Endodermal cell (in vitro differentiated cells): ENCODE measurements at regions not wholly inside any gene's neighbourhood (a gene's known extent, or its start where the extent isn't known, plus 50 kb on each side); places are given as distances from the start of the nearest gene placed in this dataset.

Experiments
- DNase-seq: peaks from one replicate; pipeline ENCODE4 v3.0.0-alpha.2; 2017
- H3K27ac ChIP-seq: 2 replicates; pipeline ENCODE4 v1.5.1; 2013; ENCODE audit warnings: mild to moderate bottlenecking, low read depth, low read length, moderate library complexity
- H3K27me3 ChIP-seq: 2 replicates; pipeline ENCODE4 v1.6.1; 2013; ENCODE audit warnings: mild to moderate bottlenecking, low read length, moderate library complexity; ENCODE audit not compliant: insufficient read depth, control insufficient read depth, poor library complexity, severe bottlenecking
- H3K36me3 ChIP-seq: 2 replicates; pipeline ENCODE4 v1.7.0; 2013; ENCODE audit warnings: mild to moderate bottlenecking, low read length, moderate library complexity; ENCODE audit not compliant: control insufficient read depth, insufficient read depth
- H3K4me1 ChIP-seq: one replicate; pipeline ENCODE4 v1.7.0; 2013; ENCODE audit warnings: low read length; ENCODE audit not compliant: control insufficient read depth, insufficient read depth
- H3K4me3 ChIP-seq: 2 replicates; pipeline ENCODE4 v1.5.1; 2013; ENCODE audit warnings: mild to moderate bottlenecking, low read length, moderate library complexity
- H3K9ac ChIP-seq: 2 replicates; pipeline ENCODE4 v1.6.1; 2013; ENCODE audit warnings: mild to moderate bottlenecking, low read length, moderate library complexity; ENCODE audit not compliant: poor library complexity, severe bottlenecking; ENCODE audit errors: extremely low read depth
- H3K9me3 ChIP-seq: 2 replicates; pipeline ENCODE4 v1.6.1; 2013; ENCODE audit warnings: mild to moderate bottlenecking, low read length, moderate library complexity; ENCODE audit not compliant: control insufficient read depth
- H3K27ac Mint-ChIP-seq: 2 replicates; pipeline ENCODE4 v1.8.0; 2020; ENCODE audit warnings: mixed read lengths
- H3K27me3 Mint-ChIP-seq: 2 replicates; pipeline ENCODE4 v1.8.0; 2021; ENCODE audit warnings: mild to moderate bottlenecking, mixed read lengths; ENCODE audit not compliant: insufficient read depth
- H3K36me3 Mint-ChIP-seq: 2 replicates; pipeline ENCODE4 v1.8.0; 2020; ENCODE audit warnings: low read depth, mixed read lengths
- H3K4me1 Mint-ChIP-seq: 2 replicates; pipeline ENCODE4 v1.8.0; 2020; ENCODE audit warnings: mixed read lengths
- H3K4me3 Mint-ChIP-seq: 2 replicates; pipeline ENCODE4 v1.8.0; 2020; ENCODE audit warnings: mild to moderate bottlenecking, moderate library complexity, mixed read lengths
- H3K9me3 Mint-ChIP-seq: 2 replicates; pipeline ENCODE4 v1.8.0; 2020; ENCODE audit warnings: mild to moderate bottlenecking, mixed read lengths
- CTCF ChIP-seq: fragments of 200-600 bp; sonication (generic); conservative IDR thresholded peaks from 2 replicates; pipeline ENCODE4 v1.5.0; 2021; ENCODE audit warnings: antibody characterized with exemption, mild to moderate bottlenecking
- WGBS, 2 experiments: methylation state at CpG; one replicate each; pipeline versions ENCODE4 v1.1.5 to v1.1.7; 2013; ENCODE audit warnings: missing lambda C conversion rate in 2 of 2, mixed read lengths in 1 of 2; ENCODE audit not compliant: insufficient coverage in 1 of 2, insufficient read length in 1 of 2; 5-methylcytosine and 5-hydroxymethylcytosine counted together

GRCh38 chr11:104781037-104781436, 117.2 kb downstream of the CASP12 start:
- H3K4me1 Mint-ChIP-seq, result no peaks in the 10 kb centered on the region

GRCh38 chr11:104776501-104777170, 121.6 kb downstream of the CASP12 start:
- Mint-ChIP-seq H3K27me3 (no peaks in the 10 kb centered on the region), H3K36me3 (no peaks in the 10 kb centered on the region)
- H3K9ac ChIP-seq, result no peak overlapping the region

More at GRCh38 chr11:104781037-104781436, 117.2 kb downstream of the CASP12 start:
- DNase-seq, result no peak
- no peaks in the 10 kb centered on the region for H3K27me3 Mint-ChIP-seq
- Histone ChIP-seq H3K27ac (no peak overlapping the region), H3K36me3 (no peaks in the 10 kb centered on the region), H3K4me1 (no peaks in the 10 kb centered on the region), H3K9me3 (no peaks in the 10 kb centered on the region), H3K4me3 (no peak overlapping the region), H3K9ac (no peak overlapping the region), H3K27me3 (no peaks in the 10 kb centered on the region)
- H3K36me3 Mint-ChIP-seq, result no peaks in the 10 kb centered on the region
- no peak overlapping the region for H3K4me3 Mint-ChIP-seq
- no peak for TF ChIP-seq CTCF
- peaks cover 11% of the 10 kb centered on the region for H3K9me3 Mint-ChIP-seq
- 79 to 100% methylated on average over 1 of the region's 1 CpG for WGBS, 2 experiments
- H3K27ac Mint-ChIP-seq, result no peak overlapping the region

GRCh38 chr11:104774578-104774977, 123.7 kb downstream of the CASP12 start:
- H3K4me1 Mint-ChIP-seq, result peaks cover 4% of the 10 kb centered on the region
- WGBS, 2 experiments, result no CpG with 5 or more reads among the region's 2 CpGs
- Histone ChIP-seq H3K4me1 (no peaks in the 10 kb centered on the region), H3K9ac (no peak overlapping the region), H3K4me3 (no peak overlapping the region), H3K36me3 (no peaks in the 10 kb centered on the region), H3K27me3 (no peaks in the 10 kb centered on the region), H3K9me3 (no peaks in the 10 kb centered on the region), H3K27ac (no peak overlapping the region)
- no peak overlapping the region for H3K4me3 Mint-ChIP-seq
- H3K9me3 Mint-ChIP-seq, result peaks cover 9% of the 10 kb centered on the region
- no peak overlapping the region for H3K27ac Mint-ChIP-seq
- no peaks in the 10 kb centered on the region for H3K36me3 Mint-ChIP-seq
- no peak for TF ChIP-seq CTCF
- H3K27me3 Mint-ChIP-seq, result no peaks in the 10 kb centered on the region
- DNase-seq, result no peak

More at GRCh38 chr11:104776501-104777170, 121.6 kb downstream of the CASP12 start:
- H3K27ac ChIP-seq, result no peak overlapping the region
- H3K36me3 ChIP-seq, result no peaks in the 10 kb centered on the region
- Mint-ChIP-seq H3K4me3 (no peak overlapping the region), H3K4me1 (peaks cover 4% of the 10 kb centered on the region), H3K9me3 (peaks cover 15% of the 10 kb centered on the region), H3K27ac (no peak overlapping the region)
- no peaks in the 10 kb centered on the region for H3K27me3 ChIP-seq
- no peaks in the 10 kb centered on the region for H3K9me3 ChIP-seq
- DNase-seq, result no peak
- 93 to 100% methylated on average over 2 of the region's 3 CpGs for WGBS, 2 experiments
- H3K4me3 ChIP-seq, result no peak overlapping the region
- no peak for TF ChIP-seq CTCF
- no peaks in the 10 kb centered on the region for H3K4me1 ChIP-seq
